Heart left ventricle (tissue), 16 donors: ENCODE measurements at regions not wholly inside any gene's neighbourhood (a gene's known extent, or its start where the extent isn't known, plus 50 kb on each side); places are given as distances from the start of the nearest gene placed in this dataset.

Experiments used
- ATAC-seq, 4 donors: fragments of 200-7000 bp; cut with Tn5 transposase; one replicate each; pipeline ENCODE4 v1.9.1; 2020 to 2022; ENCODE audit warnings: moderate library complexity in 4 of 4, mild to moderate bottlenecking in 3 of 4, moderate number of reproducible peaks in 1 of 4
- DNase-seq, 5 donors: peaks; one replicate each; pipeline ENCODE4 v3.0.0-alpha.2; 2020
- H3K27ac ChIP-seq, 12 donors: fragments of 200-600 bp; sonication (generic) in 4 of 12; one replicate each; pipeline versions ENCODE4 v1.5.0 to v1.8.0; 2016 to 2022; ENCODE audit warnings: mild to moderate bottlenecking in 2 of 12
- H3K27me3 ChIP-seq, 9 donors: fragments of 200-600 bp; sonication (generic) in 2 of 9; one replicate each; pipeline versions ENCODE4 v1.5.1 to v1.8.0; 2016 to 2022; ENCODE audit warnings: mild to moderate bottlenecking in 3 of 9
- H3K36me3 ChIP-seq, 9 donors: fragments of 200-600 bp; sonication (generic) in 2 of 9; one replicate each; pipeline versions ENCODE4 v1.5.0 to v1.8.0; 2018 to 2022; ENCODE audit warnings: mild to moderate bottlenecking in 2 of 9
- H3K4me1 ChIP-seq, 12 donors: fragments of 200-600 bp; sonication (generic) in 4 of 12; one replicate each; pipeline versions ENCODE4 v1.5.0 to v1.8.0; 2016 to 2022; ENCODE audit warnings: mild to moderate bottlenecking in 3 of 12
- H3K4me3 ChIP-seq, 12 donors: fragments of 200-600 bp; sonication (generic) in 4 of 12; one replicate each; pipeline versions ENCODE4 v1.5.0 to v1.8.0; 2017 to 2022; ENCODE audit warnings: mild to moderate bottlenecking in 9 of 12, moderate library complexity in 4 of 12
- H3K9me3 ChIP-seq, 12 donors: fragments of 200-600 bp; sonication (generic) in 4 of 12; one replicate each; pipeline versions ENCODE4 v1.5.0 to v1.8.0; 2016 to 2022; ENCODE audit warnings: mild to moderate bottlenecking in 1 of 12
- POLR2A ChIP-seq, 2 donors: fragments of 450-650 bp; IDR thresholded peaks; one replicate each; pipeline ENCODE4 v1.6.1; 2017; ENCODE audit warnings: antibody characterized with exemption in 2 of 2, mild to moderate bottlenecking in 2 of 2, moderate library complexity in 2 of 2
- WGBS, 4 donors: extraction: QIAGEN DNeasy Blood & Tissue Kit in 2 of 4; methylation state at CpG; one replicate each; pipeline versions ENCODE4 v1.1.5 to v1.1.7; 2013 to 2018; 5-methylcytosine and 5-hydroxymethylcytosine counted together
- intact Hi-C, 10 donors: fragments of 100-400 bp; cut with DNase I; formaldehyde crosslinking; loops; one replicate each; pipeline versions ENCODE4 v1.11.1 to v1.14.2; 2022
- TF ChIP-seq, protein P1 (sequence below), 12 donors: fragments of 200-600 bp; sonication (generic) in 4 of 12; IDR thresholded peaks; one replicate each; pipeline versions ENCODE4 v1.5.0 to v1.8.0; 2018 to 2022; ENCODE audit warnings: antibody characterized with exemption in 12 of 12, mild to moderate bottlenecking in 5 of 12
- donor health status: ischemic (EF 13 %, LVEDD 7.1; RV severe dilation, severe dysfunction).
- donor health status: healthy with polysubstance abuse.
- donor health status: DM: no; HTN: yes; CAD: no.
- donor health status: DM: no; HTN: no; CAD: no.
- donor health status: ischemic (EF 25% LVEDD 6.9; RV normal size, moderate dysfunction).
- donor health status: ischemic (EF 25% LVEDD 5.7; RV mildly dilated, moderate dysfunction).
- donor health status: healthy.
- donor health status: DM: yes; HTN: yes; CAD: no.
- donor health status: ischemic (EF 35%, LVEDD 5.7; RV mildly dilated, moderate dysfunction).
- donor health status: nonischemic (EF 11% LVEDD 7.7; RV severe dilation, severe dysfunction).
- donor health status: DM: yes; HTN: yes; CAD: no.
- donor health status: PGD.
- donor health status: ischemic (EF 29% LVEDD 5.4; RV normal size, mild dysfunction).
- donor health status: nonischemic (EF 23%, LVEDD 6.1; RV moderate dilation, normal function).

DNA sequence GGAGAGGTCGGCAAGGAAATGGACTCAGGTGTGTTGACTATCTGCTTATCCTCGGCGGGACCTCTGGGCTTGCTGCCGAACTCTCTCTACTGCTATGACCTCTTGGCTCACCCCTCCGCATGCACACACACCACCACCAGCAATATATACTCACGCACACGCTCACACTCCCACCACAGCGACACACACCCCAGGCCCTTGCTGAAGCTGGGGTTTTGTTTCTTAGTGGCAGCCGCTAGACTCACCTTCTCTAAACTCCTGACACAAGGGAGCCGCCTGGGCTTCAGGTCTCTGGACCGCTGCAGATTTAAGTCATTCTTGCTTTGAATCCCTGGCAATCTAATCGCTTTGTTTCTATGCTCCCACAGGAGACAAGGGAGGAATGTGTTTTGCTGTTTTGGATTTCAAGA, 59.4 kb upstream of the BACH2 start:
- TF ChIP-seq, protein P1, sequence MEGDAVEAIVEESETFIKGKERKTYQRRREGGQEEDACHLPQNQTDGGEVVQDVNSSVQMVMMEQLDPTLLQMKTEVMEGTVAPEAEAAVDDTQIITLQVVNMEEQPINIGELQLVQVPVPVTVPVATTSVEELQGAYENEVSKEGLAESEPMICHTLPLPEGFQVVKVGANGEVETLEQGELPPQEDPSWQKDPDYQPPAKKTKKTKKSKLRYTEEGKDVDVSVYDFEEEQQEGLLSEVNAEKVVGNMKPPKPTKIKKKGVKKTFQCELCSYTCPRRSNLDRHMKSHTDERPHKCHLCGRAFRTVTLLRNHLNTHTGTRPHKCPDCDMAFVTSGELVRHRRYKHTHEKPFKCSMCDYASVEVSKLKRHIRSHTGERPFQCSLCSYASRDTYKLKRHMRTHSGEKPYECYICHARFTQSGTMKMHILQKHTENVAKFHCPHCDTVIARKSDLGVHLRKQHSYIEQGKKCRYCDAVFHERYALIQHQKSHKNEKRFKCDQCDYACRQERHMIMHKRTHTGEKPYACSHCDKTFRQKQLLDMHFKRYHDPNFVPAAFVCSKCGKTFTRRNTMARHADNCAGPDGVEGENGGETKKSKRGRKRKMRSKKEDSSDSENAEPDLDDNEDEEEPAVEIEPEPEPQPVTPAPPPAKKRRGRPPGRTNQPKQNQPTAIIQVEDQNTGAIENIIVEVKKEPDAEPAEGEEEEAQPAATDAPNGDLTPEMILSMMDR (IDR thresholded peaks at IDR 0.05) = no peak
- TF ChIP-seq POLR2A (IDR thresholded peaks at IDR 0.05) = no peak
- Histone ChIP-seq H3K9me3 (no peaks in the 10 kb centered on the region), H3K27ac (no peak overlapping the region), H3K4me3 (peak overlapping the region in 2 of 12 donors; percentile 0 to 18), H3K27me3 (no peaks in the 10 kb centered on the region), H3K36me3 (no peaks in the 10 kb centered on the region), H3K4me1 (peaks cover 0 to 16% (median 0%) of the 10 kb centered on the region in 12 donors)
- intact Hi-C loops = no loop called here
- no peak for DNase-seq
- ATAC-seq = no peak
- 51 to 68% (median 60%) methylated on average over 12 of the region's 12 CpGs for WGBS, 4 donors

DNA sequence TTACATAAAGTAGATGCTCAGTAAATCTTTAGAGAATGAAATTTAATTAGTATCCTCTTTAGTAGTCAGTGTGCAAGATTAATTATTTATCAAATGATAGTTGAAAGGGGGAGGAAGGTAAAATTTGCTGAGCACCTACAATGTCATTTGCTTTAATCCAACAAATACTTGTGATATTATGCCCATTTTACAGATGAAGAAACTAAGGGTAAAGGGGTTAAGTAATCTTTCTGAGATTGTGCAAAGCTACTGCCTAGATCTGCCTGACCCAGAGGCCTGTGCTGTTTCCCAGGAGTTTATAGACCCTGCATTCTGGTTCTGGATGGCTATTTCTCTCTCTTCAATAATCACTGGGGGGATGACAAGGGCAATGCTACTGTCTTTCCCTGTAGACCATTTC, 58.3 kb upstream of the BACH2 start:
- intact Hi-C loops = no loop called here
- H3K27me3 ChIP-seq = no peaks in the 10 kb centered on the region
- H3K27ac ChIP-seq = no peak overlapping the region
- no peaks in the 10 kb centered on the region for H3K9me3 ChIP-seq
- no peak for ATAC-seq
- TF ChIP-seq POLR2A (IDR thresholded peaks at IDR 0.05) = no peak
- TF ChIP-seq, protein P1 (IDR thresholded peaks at IDR 0.05) = no peak
- no peak overlapping the region for H3K4me3 ChIP-seq
- no peaks in the 10 kb centered on the region for H3K36me3 ChIP-seq
- peaks cover 0 to 18% (median 0%) of the 10 kb centered on the region in 12 donors for H3K4me1 ChIP-seq
- DNase-seq = no peak

DNA sequence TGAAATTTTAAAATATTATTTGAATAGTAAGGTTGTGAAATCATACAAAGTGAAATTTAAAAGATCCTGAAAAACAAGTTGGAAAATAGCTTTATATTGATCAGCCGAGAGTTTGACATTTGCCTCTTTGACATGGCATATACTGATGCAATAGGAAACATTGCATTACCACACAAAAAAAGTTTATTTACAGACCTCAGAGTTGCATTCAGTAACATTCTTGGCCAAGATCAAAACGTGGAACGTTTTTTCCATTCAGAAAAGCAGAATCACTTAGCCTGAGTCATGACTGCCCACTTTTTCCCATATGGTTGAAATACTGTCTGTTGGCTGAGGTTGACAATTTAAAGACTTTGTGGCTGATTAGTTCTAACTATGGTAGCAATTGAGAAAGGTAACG, 55.1 kb upstream of the BACH2 start:
- Histone ChIP-seq H3K4me3 (no peak overlapping the region), H3K9me3 (no peaks in the 10 kb centered on the region), H3K36me3 (no peaks in the 10 kb centered on the region), H3K27ac (no peak overlapping the region), H3K27me3 (no peaks in the 10 kb centered on the region), H3K4me1 (peaks cover 0 to 18% (median 0%) of the 10 kb centered on the region in 12 donors)
- 53 to 57% (median 54%) methylated on average over 4 of the region's 4 CpGs for WGBS, 4 donors
- intact Hi-C loops = no loop called here
- no peak for TF ChIP-seq POLR2A (IDR thresholded peaks at IDR 0.05)
- DNase-seq = no peak
- no peak for ATAC-seq

DNA sequence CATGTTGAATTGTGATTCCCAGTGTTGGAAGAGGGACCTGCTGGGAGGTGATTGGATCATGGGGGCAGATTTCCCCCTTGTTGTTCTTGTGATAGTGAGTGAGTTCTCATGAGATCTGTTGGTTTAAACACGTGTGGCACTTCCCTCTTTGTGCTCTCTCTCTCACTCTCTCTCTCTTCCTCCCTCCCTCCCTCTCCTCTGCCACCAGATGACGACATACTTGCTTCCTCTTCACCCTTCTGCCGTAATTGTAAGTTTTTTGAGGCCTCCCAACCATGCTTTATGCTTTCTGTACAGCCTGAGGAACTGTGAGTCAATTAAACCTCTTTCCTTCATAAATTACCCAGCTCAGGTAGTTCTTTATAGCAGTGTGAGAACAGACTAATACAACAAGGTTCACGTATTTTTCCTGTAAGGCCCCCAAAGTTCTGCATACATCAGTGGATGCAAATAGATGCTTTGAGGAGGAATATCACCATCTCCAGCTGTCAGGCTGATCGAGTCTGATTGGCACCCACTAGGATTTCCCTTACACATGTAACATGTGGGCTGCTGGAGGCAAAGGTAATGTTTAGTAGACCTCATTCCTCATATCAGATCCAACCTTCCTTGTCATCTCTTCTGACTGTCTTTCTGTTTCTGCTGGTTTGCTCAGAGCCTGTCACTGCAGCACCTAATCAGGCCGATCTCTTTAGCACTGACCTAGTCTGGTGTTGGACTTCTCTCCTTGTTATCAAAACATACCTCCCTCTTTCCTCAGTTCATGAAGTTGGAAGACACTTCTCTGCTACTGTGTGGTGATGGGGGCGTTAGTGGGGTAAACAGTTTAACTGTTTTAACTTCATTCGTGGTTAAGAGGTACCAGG, 54.3 kb upstream of the BACH2 start:
- TF ChIP-seq, protein P1 (IDR thresholded peaks at IDR 0.05) = no peak
- TF ChIP-seq POLR2A (IDR thresholded peaks at IDR 0.05) = no peak
- peaks cover 0 to 15% (median 0%) of the 10 kb centered on the region in 12 donors for H3K4me1 ChIP-seq
- H3K9me3 ChIP-seq = no peaks in the 10 kb centered on the region
- peaks cover 0 to 3% (median 0%) of the 10 kb centered on the region in 9 donors for H3K27me3 ChIP-seq
- H3K4me3 ChIP-seq = no peak overlapping the region
- intact Hi-C loops = no loop called here
- DNase-seq (peak in 1 of 5 donors; percentile 9), ATAC-seq (peak in 2 of 4 donors; percentile 51 to 65)
- H3K36me3 ChIP-seq = no peaks in the 10 kb centered on the region
- 45 to 60% (median 53%) methylated on average over 8 of the region's 8 CpGs for WGBS, 4 donors
- H3K27ac ChIP-seq = no peak overlapping the region
